GM21619 (cell line): ENCODE measurements at regions not wholly inside any gene's neighbourhood (a gene's known extent, or its start where the extent isn't known, plus 50 kb on each side); places are given as distances from the start of the nearest gene placed in this dataset.
"Not testable (repeated sequence)": the region's sequence is repeated elsewhere in the genome, so short reads cannot be mapped to it uniquely, and the experiment has no call there.

ENCODE experiments used
- ATAC-seq: cut with Tn5 transposase; IDR thresholded peaks from one replicate; pipeline ENCODE4 v1.9.1; 2021; ENCODE audit not compliant: unreplicated experiment

DNA sequence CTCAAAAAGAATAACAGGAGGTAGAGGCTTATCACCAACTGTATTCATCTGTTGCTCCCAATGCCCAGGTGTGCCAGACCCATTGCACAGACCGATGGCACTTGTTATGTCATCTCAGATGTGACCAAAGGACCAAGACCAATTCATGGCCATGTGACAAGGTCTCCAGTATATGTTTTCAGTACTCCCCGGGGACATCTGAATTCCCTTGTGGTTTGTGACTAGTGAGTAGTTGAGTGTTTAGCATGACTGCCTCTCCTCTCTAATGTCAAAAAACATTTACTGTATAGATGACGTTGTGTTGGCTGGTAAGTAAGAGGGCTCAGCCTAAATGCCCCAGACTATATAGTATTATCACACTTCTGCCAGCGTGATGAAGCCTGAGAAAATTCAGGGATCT lies 202.1 kb upstream of the SMIM30 start:
- no peak for ATAC-seq

DNA sequence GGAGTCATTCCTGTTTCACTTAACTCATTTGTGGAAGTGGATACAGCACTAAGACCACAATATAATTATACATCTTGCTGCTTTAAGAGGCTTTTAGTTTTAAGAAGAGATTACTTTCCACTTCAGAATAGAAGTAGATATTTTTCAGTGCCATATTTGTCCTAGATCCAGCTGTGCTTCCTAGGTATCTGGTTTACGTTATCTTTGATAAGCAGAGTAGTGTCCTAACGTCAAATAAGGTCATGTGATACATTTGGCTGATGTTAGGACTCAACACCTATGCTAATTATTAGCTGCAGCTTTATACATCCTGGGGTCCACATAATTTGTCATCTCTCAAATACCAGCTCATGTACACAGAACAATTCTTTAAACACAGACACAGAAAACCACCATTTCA lies 196.2 kb upstream of the SMIM30 start:
- ATAC-seq: no peak

DNA sequence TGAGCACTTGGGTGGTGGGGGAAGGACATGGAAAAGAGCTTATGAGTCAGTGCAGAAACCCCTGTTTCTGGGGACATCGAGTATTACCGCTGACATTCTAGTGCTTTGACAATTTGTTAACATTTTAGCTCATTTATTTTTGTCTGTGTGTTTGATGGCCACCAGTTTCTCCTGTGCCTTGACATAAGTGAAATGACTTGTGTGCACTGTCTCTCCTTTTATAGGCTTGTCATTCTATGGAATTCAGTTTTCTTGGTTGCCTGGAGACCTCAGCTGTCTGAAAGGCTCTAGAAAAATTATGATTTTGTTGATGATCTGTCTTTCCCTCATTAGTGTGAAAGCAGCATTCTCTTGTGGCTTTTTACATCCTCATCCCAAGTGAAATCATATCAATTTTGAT lies 190.0 kb upstream of the SMIM30 start:
- no peak for ATAC-seq

DNA sequence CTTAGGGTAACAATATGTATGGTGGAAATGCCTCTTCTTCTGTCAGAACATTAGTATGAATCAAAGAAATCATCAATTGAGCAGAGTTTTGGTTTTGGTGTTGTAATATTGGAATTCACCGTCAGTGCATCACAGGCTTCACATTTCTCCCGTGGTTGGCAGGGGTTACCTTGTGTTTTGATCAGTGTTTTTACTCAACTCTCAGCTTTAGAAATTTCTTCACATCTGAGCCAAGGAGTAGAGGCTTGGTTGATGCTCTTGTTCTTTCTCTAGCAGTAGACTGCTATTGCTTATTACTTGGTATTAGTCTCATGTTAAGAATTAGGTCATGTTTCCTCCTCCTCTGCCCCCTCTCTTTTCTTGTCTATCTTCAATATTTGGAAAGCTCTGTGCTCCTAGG lies 188.8 kb upstream of the SMIM30 start:
- no peak for ATAC-seq

DNA sequence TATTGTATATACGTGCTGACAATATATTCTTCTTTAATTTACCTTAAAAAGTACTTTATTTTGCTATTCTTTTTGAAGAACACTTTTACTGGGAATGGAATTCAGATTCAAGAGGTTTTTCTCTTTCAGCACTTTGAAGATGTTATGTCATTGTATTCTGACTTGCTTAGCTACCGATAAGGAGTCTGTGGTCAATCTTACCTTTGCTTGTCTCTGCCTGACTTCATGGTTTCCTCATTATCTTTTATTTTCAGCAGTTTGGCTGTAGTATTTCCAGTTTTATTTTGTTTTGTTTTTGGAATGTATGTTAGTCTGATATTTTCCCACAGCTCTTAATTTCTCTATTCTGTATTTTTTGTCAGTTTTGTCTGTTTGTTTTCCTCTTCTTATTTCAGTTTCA lies 187.9 kb upstream of the SMIM30 start:
- no peak for ATAC-seq

DNA sequence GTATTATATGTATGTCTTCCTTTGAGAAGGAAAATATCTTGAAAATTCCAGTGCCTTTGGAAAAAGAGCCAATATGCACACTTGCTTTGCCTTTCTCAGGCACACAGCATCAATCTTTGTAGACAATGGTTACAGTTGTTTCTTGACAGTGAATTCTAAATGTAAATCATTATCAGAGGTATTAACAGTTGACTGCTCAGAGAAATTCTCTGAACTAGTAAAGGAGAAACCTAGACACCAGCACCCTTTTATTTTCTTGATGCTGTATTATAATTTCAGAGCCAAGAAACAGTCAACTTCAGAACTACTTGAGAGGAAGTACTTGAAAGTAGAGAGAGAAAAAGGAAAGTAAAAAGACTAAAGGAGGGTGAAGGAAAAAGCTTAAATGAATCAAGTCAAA lies 185.8 kb upstream of the SMIM30 start:
- no peak for ATAC-seq

DNA sequence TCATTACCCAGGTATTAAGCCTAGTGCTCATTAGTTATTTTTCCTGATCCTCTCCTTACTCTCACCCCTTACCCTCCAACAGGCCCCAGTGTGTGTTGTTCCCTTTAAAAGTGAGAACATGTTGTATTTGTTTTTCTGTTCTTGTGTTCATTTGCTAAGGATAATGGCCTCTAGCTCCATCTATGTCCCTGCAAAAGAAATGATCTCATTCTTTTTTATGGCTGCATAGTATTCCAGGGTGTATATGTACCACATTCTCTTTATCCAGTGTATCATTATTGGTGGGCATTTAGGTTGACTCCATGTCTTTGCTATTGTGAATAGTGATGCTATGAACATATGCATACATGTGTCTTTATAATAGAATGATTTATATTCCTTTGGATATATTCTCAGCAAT lies 185.0 kb upstream of the SMIM30 start:
- not testable (repeated sequence) for ATAC-seq

DNA sequence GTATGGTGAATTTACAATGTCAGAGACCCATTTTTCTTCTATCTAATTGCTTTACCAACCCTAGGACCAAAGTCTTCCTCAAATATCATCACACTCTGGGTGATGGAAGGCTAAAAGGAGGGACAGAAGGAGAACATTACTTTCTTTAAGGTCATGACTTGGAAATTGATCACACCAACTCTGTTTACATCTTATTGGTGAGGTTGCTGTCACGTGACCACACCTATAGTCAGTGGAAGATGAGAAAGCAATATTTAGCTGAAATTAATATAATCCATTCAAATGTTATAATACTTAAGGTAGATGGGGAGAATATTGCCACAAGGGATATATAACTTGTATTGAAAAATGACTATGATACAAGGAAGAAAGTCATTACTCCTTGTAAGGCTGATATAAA lies 183.6 kb upstream of the SMIM30 start:
- ATAC-seq: no peak

DNA sequence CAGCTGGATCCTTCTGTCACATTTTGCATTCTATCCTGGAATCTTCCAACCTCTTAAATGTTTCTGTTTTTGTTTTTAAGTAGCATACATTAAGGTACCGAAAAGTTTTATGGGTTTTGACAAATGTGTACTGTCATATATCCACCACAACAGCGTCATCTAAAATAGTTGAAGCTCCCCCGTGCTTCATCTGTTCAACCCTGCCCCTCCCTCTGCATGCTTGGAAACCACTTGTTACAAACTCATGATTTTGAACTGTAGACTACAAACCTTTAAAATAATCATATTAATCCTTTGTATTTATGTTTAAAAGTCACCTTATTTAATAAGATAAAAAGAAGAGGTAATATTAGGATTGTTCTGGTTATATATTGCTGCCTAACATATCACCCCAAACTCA lies 182.8 kb upstream of the SMIM30 start:
- no peak for ATAC-seq

DNA sequence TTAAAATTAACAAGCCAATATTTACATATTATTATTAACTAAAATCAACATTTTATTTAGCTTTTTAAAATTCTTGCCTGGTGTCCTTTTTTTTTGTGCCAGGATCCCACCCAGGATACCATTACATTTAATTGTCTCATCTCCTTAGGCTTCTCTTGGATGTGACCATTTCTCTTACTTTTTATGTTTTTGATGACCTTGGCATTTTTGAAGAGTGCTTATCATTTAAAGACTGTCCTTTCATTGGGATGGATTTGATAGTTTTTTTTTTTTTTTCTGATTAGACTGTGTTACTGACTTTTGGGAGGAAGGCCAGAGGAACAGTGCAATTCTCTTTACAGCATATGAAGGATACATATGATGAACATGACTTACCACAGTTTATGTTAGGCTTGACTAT lies 181.4 kb upstream of the SMIM30 start:
- no peak for ATAC-seq

DNA sequence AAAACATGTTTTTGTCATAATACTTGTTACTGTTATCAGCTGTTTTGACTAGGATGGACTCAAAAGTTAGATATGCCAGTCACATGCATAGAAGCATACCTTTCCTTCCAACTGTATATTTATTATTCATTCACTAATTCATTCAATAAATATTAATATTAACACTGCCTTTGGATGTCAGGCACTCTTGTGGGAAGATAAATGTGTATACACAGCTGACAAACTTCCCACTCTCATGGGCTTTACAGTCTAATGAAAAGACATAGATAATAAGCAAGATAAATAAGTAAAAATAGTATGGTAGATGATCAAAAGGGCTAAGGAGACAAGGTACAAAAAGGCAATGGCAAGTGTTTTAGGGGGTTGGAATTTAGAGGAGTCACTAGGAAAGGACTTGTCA lies 180.1 kb upstream of the SMIM30 start:
- ATAC-seq: no peak

DNA sequence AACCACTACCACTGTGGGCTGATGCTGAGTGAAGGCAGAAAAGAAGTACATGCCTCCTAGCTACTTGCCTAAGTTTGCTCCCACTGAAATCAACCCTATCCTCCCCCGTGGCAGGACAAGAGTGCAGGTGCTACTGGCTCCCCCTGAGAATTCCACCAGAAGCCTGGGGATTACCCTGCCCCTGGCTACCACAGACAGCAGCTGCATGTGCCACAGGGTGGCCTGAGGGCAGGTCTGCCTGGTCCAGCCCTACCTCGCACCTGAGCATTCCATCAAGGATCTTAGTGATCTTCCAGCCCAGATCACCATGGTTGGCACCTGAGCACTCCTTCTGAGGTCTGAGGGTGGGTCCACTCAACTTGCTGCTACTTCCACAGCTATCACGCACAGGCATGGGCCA lies 176.4 kb upstream of the SMIM30 start:
- ATAC-seq: no peak

DNA sequence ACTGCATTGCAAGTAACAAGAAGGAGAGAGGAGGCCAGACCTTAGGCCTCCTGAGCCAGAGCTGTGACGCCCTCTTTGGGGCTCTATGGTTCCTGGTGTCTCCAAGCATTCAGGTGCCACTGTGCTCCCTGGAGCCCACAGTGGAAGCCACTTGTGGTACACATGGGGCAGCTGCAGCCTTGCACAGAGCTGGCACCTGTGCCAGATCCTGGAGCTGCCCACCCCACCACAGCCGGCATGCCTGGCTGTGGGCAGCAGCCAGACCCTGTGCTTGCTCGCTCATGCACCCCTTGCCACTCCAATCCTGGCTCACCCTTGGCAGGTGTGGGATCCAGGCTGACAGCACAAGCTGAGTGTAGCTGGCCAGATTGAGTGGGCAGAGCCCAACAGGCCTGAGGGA lies 173.8 kb upstream of the SMIM30 start:
- ATAC-seq: no peak

DNA sequence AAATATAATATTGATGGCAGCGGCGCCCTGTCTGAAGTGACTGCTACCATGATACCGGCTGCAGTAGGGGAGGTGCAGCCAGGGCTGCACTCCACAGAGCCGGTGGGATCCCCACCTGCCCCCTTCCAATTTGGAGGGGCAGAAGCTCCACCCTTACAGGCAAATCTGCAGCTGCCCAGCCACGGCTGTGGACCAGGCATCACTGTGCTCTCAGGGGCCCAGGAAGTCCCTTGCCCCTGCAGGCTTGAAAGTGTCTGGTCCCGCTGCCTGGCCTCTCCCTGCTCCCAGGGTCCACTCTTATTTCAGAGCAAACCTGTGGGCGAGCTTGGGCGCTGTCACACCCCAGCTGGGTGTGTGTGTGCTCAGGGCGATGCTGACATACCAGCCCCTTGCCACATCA lies 172.7 kb upstream of the SMIM30 start:
- ATAC-seq: no peak

DNA sequence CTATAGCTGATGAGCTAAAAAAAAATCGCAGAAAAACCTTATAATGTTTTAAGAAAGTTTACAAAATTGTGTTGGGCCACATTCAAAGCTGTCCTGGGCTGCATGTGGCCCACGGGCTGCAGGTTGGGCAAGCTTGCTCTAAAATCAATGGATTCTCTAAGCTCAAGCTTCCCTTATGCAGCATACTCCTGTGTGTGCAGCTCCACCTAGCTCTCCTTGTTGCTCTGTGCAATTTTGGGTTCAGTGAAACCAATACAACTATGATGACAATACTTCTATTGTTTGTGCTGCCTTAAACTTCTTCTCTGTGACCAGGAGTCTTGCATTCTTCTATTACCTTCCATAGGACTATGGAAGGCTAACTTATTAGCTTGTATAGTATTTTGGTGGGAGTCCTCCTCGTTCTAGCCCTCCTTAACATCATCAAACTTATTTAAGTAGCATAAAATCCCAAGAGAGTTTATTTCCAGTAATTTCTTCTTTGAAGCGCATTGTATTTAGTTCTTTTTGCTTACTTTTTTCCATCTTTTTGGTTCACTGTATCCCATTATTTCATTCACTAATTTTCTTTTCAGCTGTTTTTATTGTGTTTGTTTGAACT lies 170.9 kb upstream of the SMIM30 start:
- no peak for ATAC-seq

DNA sequence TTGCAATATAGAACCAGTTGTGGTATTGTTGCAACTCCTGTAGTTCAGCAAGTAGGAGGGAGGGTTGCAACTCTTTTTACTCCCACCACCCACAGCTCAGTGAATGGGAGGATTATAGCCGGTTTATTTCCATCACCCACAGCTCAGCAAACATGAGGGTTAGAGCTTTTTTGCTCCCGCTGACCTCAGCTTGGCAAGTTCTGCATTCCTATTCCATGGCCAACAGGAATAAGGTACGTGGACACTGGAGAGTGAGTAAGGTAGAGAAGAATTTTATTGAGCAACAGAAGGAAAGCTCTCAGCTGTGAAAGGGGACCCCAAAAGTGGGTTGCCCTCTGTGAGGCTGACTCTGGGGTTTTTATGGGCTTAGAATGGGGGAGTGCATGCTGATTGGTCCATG lies 167.1 kb upstream of the SMIM30 start:
- ATAC-seq: no peak

DNA sequence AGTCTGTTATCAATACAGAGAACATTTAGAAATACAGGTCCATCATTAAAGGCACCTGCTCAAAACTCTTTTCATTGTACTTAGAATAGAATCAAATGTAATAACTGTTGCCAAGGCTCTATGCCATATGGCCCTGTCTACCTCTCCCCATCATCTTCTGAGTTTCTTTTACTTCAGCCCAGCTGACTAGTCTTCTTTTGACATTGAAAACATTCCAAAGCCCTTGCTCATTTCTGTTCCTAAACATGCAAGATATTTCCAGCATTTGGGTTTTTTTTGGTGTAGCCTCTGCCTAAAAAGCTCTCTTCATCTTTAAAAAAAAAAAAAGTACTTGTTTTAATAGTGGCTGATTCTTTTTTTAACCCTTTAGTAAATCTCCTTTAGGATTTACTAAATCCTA lies 165.5 kb upstream of the SMIM30 start:
- no peak for ATAC-seq

DNA sequence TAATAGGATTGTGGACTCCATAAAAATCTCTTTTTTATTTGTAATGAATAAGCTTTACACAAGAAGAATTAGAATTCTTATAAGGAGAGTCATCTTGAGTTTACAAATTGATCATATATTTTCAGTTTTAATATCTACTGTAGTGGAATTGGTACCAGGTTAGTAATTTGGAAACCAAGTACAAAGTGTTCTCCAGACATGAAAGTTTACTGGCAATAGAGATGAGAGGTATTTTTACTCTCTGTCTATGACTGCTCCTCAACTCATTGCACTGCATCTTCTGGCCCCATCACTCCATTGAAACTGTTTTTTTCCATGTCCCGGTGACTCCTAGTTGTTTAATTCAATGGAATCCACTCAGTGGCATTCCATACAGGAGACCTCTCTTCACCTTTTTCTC lies 164.5 kb upstream of the SMIM30 start:
- ATAC-seq: no peak

DNA sequence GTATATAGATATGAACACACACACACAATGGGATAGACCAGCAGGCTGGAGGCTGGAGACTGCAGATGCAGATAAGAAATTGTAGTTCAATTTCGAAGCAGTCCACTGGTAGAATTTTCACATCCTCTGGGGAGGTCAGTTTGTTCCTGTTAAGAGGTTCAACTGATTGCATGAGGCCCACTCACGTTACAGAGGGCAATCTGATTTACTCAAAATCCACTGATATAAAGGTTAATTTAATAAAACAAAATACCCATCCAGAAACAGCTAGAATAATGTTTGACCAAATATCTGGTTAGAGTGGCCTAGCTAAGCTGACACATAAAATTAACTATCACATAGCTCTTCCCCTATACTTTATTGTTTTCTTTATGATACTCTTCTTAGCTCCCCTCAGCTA lies 162.9 kb upstream of the SMIM30 start:
- no peak for ATAC-seq

DNA sequence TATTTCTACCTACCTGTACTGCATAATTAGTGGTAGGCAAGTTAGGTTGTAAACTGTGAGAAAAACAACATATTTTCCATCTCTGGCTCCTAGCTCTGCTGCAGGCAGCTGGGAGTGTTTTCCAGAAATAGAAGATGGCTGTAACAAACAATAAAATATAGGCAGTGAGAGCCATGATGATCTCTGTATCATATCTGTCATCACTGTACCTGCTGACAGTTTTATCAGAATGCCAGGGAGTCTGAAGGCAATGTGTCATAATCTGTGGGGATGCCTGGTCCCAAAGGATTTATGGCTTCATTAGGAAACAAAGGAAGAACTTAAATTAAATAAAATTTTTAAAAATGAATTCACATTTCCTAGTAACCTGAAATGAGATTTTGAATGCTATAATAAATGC lies 160.9 kb upstream of the SMIM30 start:
- ATAC-seq: no peak

DNA sequence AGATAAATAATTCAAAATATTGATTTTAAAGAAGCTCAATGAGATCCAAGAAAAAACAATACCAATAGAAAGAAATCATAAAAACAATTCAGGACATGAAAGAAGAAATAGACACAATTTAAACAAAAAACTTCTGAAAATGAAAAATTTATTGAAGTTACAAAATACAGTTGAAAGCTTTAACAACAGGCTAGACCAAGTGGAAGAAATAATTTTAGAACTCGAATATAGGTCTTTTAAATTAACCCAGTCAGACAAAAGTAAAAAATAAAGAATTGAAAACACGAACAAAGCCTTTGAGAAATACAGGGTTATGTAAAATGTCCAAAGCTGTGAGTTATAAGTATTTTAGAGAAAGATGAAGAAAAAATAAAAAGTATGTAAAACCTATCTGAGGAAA lies 152.4 kb upstream of the SMIM30 start:
- no peak for ATAC-seq

DNA sequence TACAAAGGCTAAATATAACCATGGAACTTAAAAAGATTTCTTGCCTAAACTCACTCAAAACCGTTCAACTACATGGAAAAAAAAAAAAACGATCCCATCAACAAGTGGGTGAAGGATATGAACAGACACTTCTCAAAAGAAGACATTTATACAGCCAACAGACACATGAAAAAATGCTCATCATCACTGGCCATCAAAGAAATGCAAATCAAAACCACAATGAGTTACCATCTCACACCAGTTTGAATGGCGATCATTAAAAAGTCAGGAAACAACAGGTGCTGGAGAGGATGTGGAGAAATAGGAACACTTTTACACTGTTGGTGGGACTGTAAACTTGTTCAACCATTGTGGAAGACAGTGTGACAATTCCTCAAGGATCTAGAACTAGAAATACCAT lies 151.2 kb upstream of the SMIM30 start:
- not testable (repeated sequence) for ATAC-seq

DNA sequence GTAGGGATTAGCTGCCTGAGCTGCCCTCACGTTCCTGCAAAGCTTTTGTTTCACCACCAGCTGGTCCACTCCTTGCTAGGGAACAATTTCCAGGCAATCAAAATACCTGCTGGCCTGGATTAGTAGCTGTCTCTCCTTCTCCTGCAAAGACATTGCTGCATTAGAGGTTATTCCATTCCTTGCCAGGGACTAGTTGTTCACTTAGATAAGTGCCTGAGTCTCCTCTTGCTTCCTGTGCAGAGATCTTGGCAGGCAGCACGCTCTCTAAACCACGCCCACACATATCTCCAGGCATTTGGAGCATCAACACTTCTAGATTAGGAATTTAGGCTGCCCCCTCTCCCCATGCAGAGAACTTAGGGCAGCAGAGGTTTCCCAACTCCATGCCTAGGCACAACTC lies 150.4 kb upstream of the SMIM30 start:
- ATAC-seq: no peak

DNA sequence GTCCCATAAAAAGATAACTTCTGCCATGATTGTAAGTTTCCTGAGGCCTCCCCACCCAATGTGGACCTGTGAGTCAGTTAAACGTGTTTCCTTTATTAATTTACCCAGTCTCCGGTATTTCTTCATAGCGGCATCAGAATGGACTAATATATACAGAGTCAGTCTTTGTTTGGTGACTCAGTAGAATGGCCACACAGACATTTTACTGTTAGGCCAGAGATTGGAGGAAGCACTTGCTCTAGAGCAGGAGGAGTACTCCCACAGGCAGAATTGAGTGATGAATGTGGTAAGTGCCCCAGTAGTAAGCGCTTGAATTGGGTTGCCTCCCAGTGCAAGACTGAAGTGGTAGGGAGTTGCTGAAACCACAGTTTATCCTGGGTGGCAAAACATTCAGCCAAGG lies 149.5 kb upstream of the SMIM30 start:
- ATAC-seq: no peak
